T-helper 1 cell treated with Interleukin-12 subunit alpha and Interleukin-12 subunit beta and Interleukin-4 antibody, amounts not matched to agents 30 μg/mL and 1 μg/mL, for 36 hours (primary cell): ENCODE measurements at regions not wholly inside any gene's neighbourhood (a gene's known extent, or its start where the extent isn't known, plus 50 kb on each side); places are given as distances from the start of the nearest gene placed in this dataset.

Experiments
- H3K27ac Mint-ChIP-seq: one replicate; pipeline ENCODE4 v1.8.0; 2021; ENCODE audit warnings: mild to moderate bottlenecking, mixed read lengths
- H3K27me3 Mint-ChIP-seq: one replicate; pipeline ENCODE4 v1.8.0; 2021; ENCODE audit warnings: low read depth, mixed read lengths
- H3K36me3 Mint-ChIP-seq: one replicate; pipeline ENCODE4 v1.8.0; 2021; ENCODE audit warnings: low read depth, mixed read lengths
- H3K4me1 Mint-ChIP-seq: one replicate; pipeline ENCODE4 v1.8.0; 2021; ENCODE audit warnings: low read depth, mixed read lengths
- H3K4me3 Mint-ChIP-seq: one replicate; pipeline ENCODE4 v1.8.0; 2021; ENCODE audit warnings: mild to moderate bottlenecking, moderate library complexity, mixed read lengths
- H3K9me3 Mint-ChIP-seq: one replicate; pipeline ENCODE4 v1.8.0; 2021; ENCODE audit warnings: mixed read lengths

GRCh38 chr21:39124681-39125251 is 58.5 kb downstream of the PSMG1 start:
- no peaks in the 10 kb centered on the region for H3K36me3 Mint-ChIP-seq
- H3K27me3 Mint-ChIP-seq: peaks cover 5% of the 10 kb centered on the region
- H3K9me3 Mint-ChIP-seq: no peaks in the 10 kb centered on the region
- H3K4me3 Mint-ChIP-seq: no peak overlapping the region
- no peak overlapping the region for H3K27ac Mint-ChIP-seq
- peaks cover 8% of the 10 kb centered on the region for H3K4me1 Mint-ChIP-seq

- H3K36me3 Mint-ChIP-seq: no peaks in the 10 kb centered on the region
- no peaks in the 10 kb centered on the region for H3K9me3 Mint-ChIP-seq
- H3K27ac Mint-ChIP-seq: no peak overlapping the region
- no peak overlapping the region for H3K4me3 Mint-ChIP-seq
- peaks cover 8% of the 10 kb centered on the region for H3K4me1 Mint-ChIP-seq
- no peaks in the 10 kb centered on the region for H3K27me3 Mint-ChIP-seq
Measured at GRCh38 chr21:39123375-39123774, 59.9 kb downstream of the PSMG1 start.

GRCh38 chr21:39121600-39122355 is 61.5 kb downstream of the PSMG1 start:
- Mint-ChIP-seq H3K4me3 (no peak overlapping the region), H3K27ac (no peak overlapping the region), H3K27me3 (no peaks in the 10 kb centered on the region)

GRCh38 chr21:39120876-39121599 is 62.2 kb downstream of the PSMG1 start:
- Mint-ChIP-seq H3K27me3 (no peaks in the 10 kb centered on the region), H3K4me3 (no peak overlapping the region), H3K9me3 (no peaks in the 10 kb centered on the region), H3K36me3 (no peaks in the 10 kb centered on the region), H3K27ac (no peak overlapping the region), H3K4me1 (peaks cover 8% of the 10 kb centered on the region)

More at GRCh38 chr21:39121600-39122355, 61.5 kb downstream of the PSMG1 start:
- Mint-ChIP-seq H3K9me3 (no peaks in the 10 kb centered on the region), H3K4me1 (peaks cover 8% of the 10 kb centered on the region), H3K36me3 (no peaks in the 10 kb centered on the region)

GRCh38 chr21:39119891-39120290 is 63.4 kb downstream of the PSMG1 start:
- H3K36me3 Mint-ChIP-seq: no peaks in the 10 kb centered on the region
- no peak overlapping the region for H3K27ac Mint-ChIP-seq
- no peaks in the 10 kb centered on the region for H3K27me3 Mint-ChIP-seq
- no peaks in the 10 kb centered on the region for H3K9me3 Mint-ChIP-seq
- peaks cover 6% of the 10 kb centered on the region for H3K4me1 Mint-ChIP-seq
- no peak overlapping the region for H3K4me3 Mint-ChIP-seq

GRCh38 chr21:39118604-39119215 is 64.5 kb downstream of the PSMG1 start:
- H3K27me3 Mint-ChIP-seq: no peaks in the 10 kb centered on the region

GRCh38 chr21:39118061-39118460 is 65.2 kb downstream of the PSMG1 start:
- Mint-ChIP-seq H3K36me3 (no peaks in the 10 kb centered on the region), H3K27me3 (no peaks in the 10 kb centered on the region), H3K4me1 (peaks cover 6% of the 10 kb centered on the region)

More at GRCh38 chr21:39118604-39119215, 64.5 kb downstream of the PSMG1 start:
- Mint-ChIP-seq H3K27ac (no peak overlapping the region), H3K4me1 (peaks cover 6% of the 10 kb centered on the region), H3K36me3 (no peaks in the 10 kb centered on the region), H3K9me3 (no peaks in the 10 kb centered on the region), H3K4me3 (no peak overlapping the region)

GRCh38 chr21:39117440-39117970 is 65.7 kb downstream of the PSMG1 start:
- peaks cover 6% of the 10 kb centered on the region for H3K4me1 Mint-ChIP-seq
- H3K27me3 Mint-ChIP-seq: no peaks in the 10 kb centered on the region
- no peaks in the 10 kb centered on the region for H3K9me3 Mint-ChIP-seq
- H3K27ac Mint-ChIP-seq: no peak overlapping the region
- H3K4me3 Mint-ChIP-seq: no peak overlapping the region
- no peaks in the 10 kb centered on the region for H3K36me3 Mint-ChIP-seq

More at GRCh38 chr21:39118061-39118460, 65.2 kb downstream of the PSMG1 start:
- H3K4me3 Mint-ChIP-seq: no peak overlapping the region
- H3K9me3 Mint-ChIP-seq: no peaks in the 10 kb centered on the region
- H3K27ac Mint-ChIP-seq: no peak overlapping the region

- H3K27ac Mint-ChIP-seq: no peak overlapping the region
- no peak overlapping the region for H3K4me3 Mint-ChIP-seq
- H3K36me3 Mint-ChIP-seq: no peaks in the 10 kb centered on the region
- H3K9me3 Mint-ChIP-seq: no peaks in the 10 kb centered on the region
- no peaks in the 10 kb centered on the region for H3K27me3 Mint-ChIP-seq
- peaks cover 2% of the 10 kb centered on the region for H3K4me1 Mint-ChIP-seq
Measured at GRCh38 chr21:39116761-39117439, 66.4 kb downstream of the PSMG1 start.

GRCh38 chr21:39115576-39116235 is 67.5 kb downstream of the PSMG1 start:
- H3K27ac Mint-ChIP-seq: no peak overlapping the region
- no peaks in the 10 kb centered on the region for H3K9me3 Mint-ChIP-seq
- H3K4me1 Mint-ChIP-seq: no peaks in the 10 kb centered on the region
- no peaks in the 10 kb centered on the region for H3K36me3 Mint-ChIP-seq
- H3K27me3 Mint-ChIP-seq: peaks cover 3% of the 10 kb centered on the region
- H3K4me3 Mint-ChIP-seq: no peak overlapping the region

- Mint-ChIP-seq H3K4me3 (no peak overlapping the region), H3K9me3 (no peaks in the 10 kb centered on the region), H3K36me3 (no peaks in the 10 kb centered on the region), H3K27me3 (peaks cover 3% of the 10 kb centered on the region), H3K4me1 (no peaks in the 10 kb centered on the region), H3K27ac (no peak overlapping the region)
Measured at GRCh38 chr21:39114871-39115575, 68.2 kb downstream of the PSMG1 start.

GRCh38 chr21:39111931-39112550 is 71.2 kb downstream of the PSMG1 start:
- Mint-ChIP-seq H3K4me3 (no peak overlapping the region), H3K27ac (no peak overlapping the region), H3K9me3 (no peaks in the 10 kb centered on the region), H3K4me1 (no peaks in the 10 kb centered on the region), H3K36me3 (no peaks in the 10 kb centered on the region), H3K27me3 (peaks cover 3% of the 10 kb centered on the region)

- Mint-ChIP-seq H3K27me3 (peaks cover 3% of the 10 kb centered on the region), H3K9me3 (no peaks in the 10 kb centered on the region), H3K4me3 (no peak overlapping the region), H3K4me1 (no peaks in the 10 kb centered on the region), H3K36me3 (no peaks in the 10 kb centered on the region), H3K27ac (no peak overlapping the region)
Measured at GRCh38 chr21:39110431-39110830, 72.8 kb downstream of the PSMG1 start.
